Activated B cell treated with CpG ODN at 0.5 μM for 24 hours (primary cell): ENCODE measurements at regions not wholly inside any gene's neighbourhood (a gene's known extent, or its start where the extent isn't known, plus 50 kb on each side); places are given as distances from the start of the nearest gene placed in this dataset.
"Not testable (repeated sequence)": the region's sequence is repeated elsewhere in the genome, so short reads cannot be mapped to it uniquely, and the experiment has no call there.

Experiments
- ATAC-seq: fragments of 200-7000 bp; cut with Tn5 transposase; one replicate; pipeline ENCODE4 v1.10.0; 2021; ENCODE audit warnings: low read depth, mild to moderate bottlenecking, moderate library complexity
- CTCF ChIA-PET: fragments of 350-600 bp; sonication (Branson Sonifier 250); formaldehyde crosslinking; loops from one replicate; lab custom pipeline; 2021; ENCODE audit warnings: antibody characterized with exemption; lab: Charles Lee
- POLR2A ChIA-PET: fragments of 350-600 bp; sonication (Branson Sonifier 250); formaldehyde crosslinking; loops from one replicate; lab custom pipeline; 2021; ENCODE audit warnings: antibody characterized with exemption; lab: Charles Lee
- DNase-seq: peaks from one replicate; pipeline ENCODE4 v3.0.0; 2022
- H3K27ac Mint-ChIP-seq: one replicate; pipeline ENCODE4 v1.8.0; 2020; ENCODE audit warnings: mixed read lengths
- H3K27me3 Mint-ChIP-seq: one replicate; pipeline ENCODE4 v1.8.0; 2021; ENCODE audit warnings: mixed read lengths
- H3K36me3 Mint-ChIP-seq: one replicate; pipeline ENCODE4 v1.8.0; 2021; ENCODE audit warnings: low read depth, mixed read lengths
- H3K4me1 Mint-ChIP-seq: one replicate; pipeline ENCODE4 v1.8.0; 2021; ENCODE audit warnings: mixed read lengths
- H3K4me3 Mint-ChIP-seq: one replicate; pipeline ENCODE4 v1.8.0; 2020; ENCODE audit warnings: mild to moderate bottlenecking, mixed read lengths
- H3K9me3 Mint-ChIP-seq: one replicate; pipeline ENCODE4 v1.8.0; 2020; ENCODE audit warnings: mixed read lengths
- intact Hi-C: fragments of 100-400 bp; cut with micrococcal nuclease; formaldehyde crosslinking; loops from one replicate; pipeline ENCODE4 v1.15.1; 2024
- TF ChIP-seq, protein P1 (sequence below): fragments of 200-600 bp; IDR thresholded peaks from one replicate; pipeline ENCODE4 v1.8.0; 2022; ENCODE audit warnings: antibody characterized with exemption, mild to moderate bottlenecking

DNA sequence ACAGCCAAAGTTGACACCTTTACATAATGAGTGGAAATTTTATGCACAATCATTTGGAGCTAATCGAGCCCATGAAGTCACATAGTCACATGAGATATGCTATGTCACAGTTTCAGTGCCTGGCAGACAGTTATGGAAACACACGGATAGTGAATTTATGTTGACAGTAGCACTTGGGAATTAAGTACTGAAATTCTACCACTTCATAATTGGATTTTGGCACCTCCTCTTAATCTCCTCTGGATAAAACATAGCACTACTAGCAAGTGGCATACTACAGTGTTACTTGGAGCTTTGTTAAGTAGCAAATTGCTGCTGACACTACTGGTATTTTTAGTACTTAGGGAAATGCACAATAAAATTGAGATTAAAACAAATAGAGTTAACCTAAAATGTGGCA is 1679.4 kb downstream of the OTOL1 start:
- H3K27ac Mint-ChIP-seq: no peak overlapping the region
- ChIA-PET POLR2A (no interaction called here), CTCF (no interaction called here)
- no peaks in the 10 kb centered on the region for H3K4me1 Mint-ChIP-seq
- intact Hi-C loops: no loop called here
- H3K27me3 Mint-ChIP-seq: no peaks in the 10 kb centered on the region
- no peaks in the 10 kb centered on the region for H3K36me3 Mint-ChIP-seq
- H3K4me3 Mint-ChIP-seq: no peak overlapping the region
- no peak for DNase-seq
- TF ChIP-seq, protein P1, sequence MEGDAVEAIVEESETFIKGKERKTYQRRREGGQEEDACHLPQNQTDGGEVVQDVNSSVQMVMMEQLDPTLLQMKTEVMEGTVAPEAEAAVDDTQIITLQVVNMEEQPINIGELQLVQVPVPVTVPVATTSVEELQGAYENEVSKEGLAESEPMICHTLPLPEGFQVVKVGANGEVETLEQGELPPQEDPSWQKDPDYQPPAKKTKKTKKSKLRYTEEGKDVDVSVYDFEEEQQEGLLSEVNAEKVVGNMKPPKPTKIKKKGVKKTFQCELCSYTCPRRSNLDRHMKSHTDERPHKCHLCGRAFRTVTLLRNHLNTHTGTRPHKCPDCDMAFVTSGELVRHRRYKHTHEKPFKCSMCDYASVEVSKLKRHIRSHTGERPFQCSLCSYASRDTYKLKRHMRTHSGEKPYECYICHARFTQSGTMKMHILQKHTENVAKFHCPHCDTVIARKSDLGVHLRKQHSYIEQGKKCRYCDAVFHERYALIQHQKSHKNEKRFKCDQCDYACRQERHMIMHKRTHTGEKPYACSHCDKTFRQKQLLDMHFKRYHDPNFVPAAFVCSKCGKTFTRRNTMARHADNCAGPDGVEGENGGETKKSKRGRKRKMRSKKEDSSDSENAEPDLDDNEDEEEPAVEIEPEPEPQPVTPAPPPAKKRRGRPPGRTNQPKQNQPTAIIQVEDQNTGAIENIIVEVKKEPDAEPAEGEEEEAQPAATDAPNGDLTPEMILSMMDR: no peak
- ATAC-seq: no peak
- no peaks in the 10 kb centered on the region for H3K9me3 Mint-ChIP-seq

DNA sequence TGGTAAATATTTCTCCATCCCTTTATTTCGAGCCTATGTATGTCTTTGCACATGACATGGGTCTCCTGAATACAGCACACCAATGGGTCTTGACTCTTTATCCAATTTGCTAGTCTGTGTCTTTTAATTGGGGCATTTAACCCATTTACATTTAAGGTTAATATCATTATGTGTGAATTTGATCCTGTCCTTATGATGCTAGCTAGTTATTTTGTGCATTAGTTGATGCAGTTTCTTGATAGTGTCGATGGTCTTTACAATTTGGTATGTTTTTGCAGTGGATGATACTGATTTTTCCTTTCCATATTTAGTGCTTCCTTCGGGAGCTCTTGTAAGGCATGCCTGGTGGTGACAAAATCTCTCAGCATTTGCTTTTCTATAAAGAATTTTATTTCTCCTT is 1675.9 kb downstream of the OTOL1 start:
- H3K4me3 Mint-ChIP-seq, H3K36me3 Mint-ChIP-seq, H3K4me1 Mint-ChIP-seq, DNase-seq, H3K27ac Mint-ChIP-seq, H3K27me3 Mint-ChIP-seq, ATAC-seq, CTCF ChIA-PET, POLR2A ChIA-PET, intact Hi-C loops, H3K9me3 Mint-ChIP-seq: not testable (repeated sequence)

DNA sequence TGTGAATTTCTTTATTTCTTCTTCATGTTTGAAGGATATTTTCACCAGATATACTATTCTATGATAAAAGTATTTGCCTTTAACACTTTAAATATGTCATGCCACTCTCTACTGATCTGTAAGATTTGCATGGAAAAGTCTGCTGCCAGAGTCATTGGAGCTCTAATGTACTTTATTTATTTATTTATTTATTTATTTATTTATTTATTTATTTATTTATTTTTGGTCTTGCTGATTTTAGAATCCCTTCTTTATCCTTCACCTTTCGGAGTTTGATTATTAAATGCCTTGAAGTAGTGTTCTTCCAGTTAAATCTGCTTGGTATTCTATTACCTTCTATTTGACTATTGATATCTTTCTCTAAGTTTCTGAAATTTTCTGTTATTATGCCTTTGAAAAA is 1669.6 kb downstream of the OTOL1 start:
- no peak for ATAC-seq
- TF ChIP-seq, protein P1: no peak

DNA sequence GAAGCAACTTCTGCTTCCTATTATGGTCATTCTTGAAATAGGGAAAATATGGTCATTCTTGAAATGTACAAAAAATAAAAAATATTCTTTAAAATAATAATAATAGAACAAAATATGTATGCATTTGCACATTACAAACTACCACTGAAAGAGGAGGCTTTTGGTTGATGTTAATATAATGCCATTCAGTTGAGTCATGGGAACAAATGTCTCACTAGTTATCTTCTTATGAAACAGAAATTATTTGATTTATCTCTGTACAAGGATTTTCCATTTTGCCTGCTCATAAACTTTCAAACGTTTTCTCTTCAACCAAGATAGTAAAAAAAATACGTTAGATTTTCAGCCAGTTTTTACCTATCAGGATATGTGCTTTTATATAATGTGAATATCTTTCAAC is 1662.7 kb downstream of the OTOL1 start:
- peaks cover 13% of the 10 kb centered on the region for H3K9me3 Mint-ChIP-seq
- H3K4me1 Mint-ChIP-seq: no peaks in the 10 kb centered on the region
- ChIA-PET POLR2A (no interaction called here), CTCF (no interaction called here)
- no peak overlapping the region for H3K4me3 Mint-ChIP-seq
- H3K36me3 Mint-ChIP-seq: no peaks in the 10 kb centered on the region
- TF ChIP-seq, protein P1: no peak
- DNase-seq (no peak), ATAC-seq (no peak)
- intact Hi-C loops: no loop called here
- H3K27ac Mint-ChIP-seq: no peak overlapping the region
- H3K27me3 Mint-ChIP-seq: no peaks in the 10 kb centered on the region

More for the DNA sequence above, 1669.6 kb downstream of the OTOL1 start:
- intact Hi-C loops: no loop called here
- H3K27me3 Mint-ChIP-seq: no peaks in the 10 kb centered on the region
- ChIA-PET CTCF (no interaction called here), POLR2A (no interaction called here)
- no peaks in the 10 kb centered on the region for H3K36me3 Mint-ChIP-seq
- H3K4me1 Mint-ChIP-seq: no peaks in the 10 kb centered on the region
- H3K4me3 Mint-ChIP-seq: no peak overlapping the region
- no peak overlapping the region for H3K27ac Mint-ChIP-seq
- no peak for DNase-seq
- peaks cover 18% of the 10 kb centered on the region for H3K9me3 Mint-ChIP-seq

DNA sequence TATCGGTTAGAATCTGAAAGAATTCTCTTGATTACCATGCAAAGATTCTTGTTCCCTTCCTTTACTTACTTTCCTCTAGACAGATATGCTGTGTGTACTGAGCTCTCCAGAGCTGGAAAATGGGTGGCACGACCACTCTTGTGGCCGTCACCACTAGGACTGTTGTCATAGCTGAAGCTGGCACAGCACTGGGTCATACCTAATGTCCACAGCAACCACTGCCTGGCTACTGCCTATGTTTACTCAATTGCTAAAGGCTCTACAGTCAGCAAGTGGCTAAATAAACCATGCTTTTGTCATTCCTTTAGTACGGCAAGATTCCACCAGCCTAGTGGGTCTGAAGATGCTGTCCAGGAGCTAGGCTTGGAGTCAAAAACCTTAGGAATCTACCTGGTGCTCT is 1643.0 kb downstream of the OTOL1 start:
- intact Hi-C loops: no loop called here
- Mint-ChIP-seq H3K36me3 (no peaks in the 10 kb centered on the region), H3K9me3 (peaks cover 8% of the 10 kb centered on the region), H3K4me3 (no peak overlapping the region), H3K27ac (no peak overlapping the region), H3K4me1 (no peaks in the 10 kb centered on the region), H3K27me3 (no peaks in the 10 kb centered on the region)
- TF ChIP-seq, protein P1: no peak
- ChIA-PET CTCF (no interaction called here), POLR2A (no interaction called here)
- DNase-seq (no peak), ATAC-seq (no peak)

DNA sequence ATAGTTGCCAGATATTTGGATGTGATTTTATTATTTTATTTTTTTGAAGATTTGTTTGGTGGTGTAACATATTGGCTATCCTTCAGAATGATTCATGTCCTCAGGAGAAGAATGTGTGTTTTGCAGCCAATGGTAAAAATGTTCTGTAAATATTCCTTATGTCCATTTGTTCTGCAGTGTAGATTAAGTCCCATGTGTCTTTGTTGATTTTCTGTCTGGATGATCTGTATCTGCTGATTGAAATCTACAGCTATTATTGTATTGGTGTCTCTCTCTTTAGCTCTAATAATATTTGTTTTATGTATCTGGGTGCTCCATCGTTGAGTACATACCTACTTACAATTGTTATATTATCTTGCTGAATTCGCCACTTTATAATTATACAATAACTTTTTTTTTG is 1641.7 kb downstream of the OTOL1 start:
- Mint-ChIP-seq H3K4me1 (no peaks in the 10 kb centered on the region), H3K27ac (no peak overlapping the region), H3K4me3 (no peak overlapping the region), H3K9me3 (peaks cover 8% of the 10 kb centered on the region), H3K36me3 (no peaks in the 10 kb centered on the region), H3K27me3 (no peaks in the 10 kb centered on the region)
- TF ChIP-seq, protein P1: no peak
- ATAC-seq (no peak), DNase-seq (no peak)
- intact Hi-C loops: no loop called here
- POLR2A ChIA-PET: no interaction called here
- CTCF ChIA-PET: no interaction called here
